ENCODE measurements at regions not wholly inside any gene's neighbourhood (a gene's known extent, or its start where the extent isn't known, plus 50 kb on each side); places are given as distances from the start of the nearest gene placed in this dataset.
A peak's percentile ranks its signal among the peaks of the same experiment; 100 is the strongest.

DNA sequence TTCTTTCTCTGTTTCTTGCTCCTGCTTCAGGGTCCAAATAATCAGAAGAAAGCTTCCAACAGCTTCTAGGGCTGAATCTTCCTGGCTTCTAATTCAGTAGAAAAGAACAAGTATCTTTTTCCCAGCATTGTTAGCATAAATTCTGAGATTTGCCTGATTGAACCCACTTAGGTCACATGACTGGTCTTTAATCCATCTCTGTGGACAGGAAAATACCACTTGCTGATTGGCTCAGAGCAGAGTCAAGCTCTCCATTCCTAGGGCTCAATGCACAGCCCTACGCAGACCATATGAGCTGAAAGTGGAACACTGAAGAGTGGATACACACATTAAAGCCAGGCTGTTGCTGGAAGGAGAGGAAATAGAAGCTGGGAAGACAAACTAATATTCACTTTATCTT lies 99.6 kb upstream of the RPL34 start:
- DNase-seq: no peak

DNA sequence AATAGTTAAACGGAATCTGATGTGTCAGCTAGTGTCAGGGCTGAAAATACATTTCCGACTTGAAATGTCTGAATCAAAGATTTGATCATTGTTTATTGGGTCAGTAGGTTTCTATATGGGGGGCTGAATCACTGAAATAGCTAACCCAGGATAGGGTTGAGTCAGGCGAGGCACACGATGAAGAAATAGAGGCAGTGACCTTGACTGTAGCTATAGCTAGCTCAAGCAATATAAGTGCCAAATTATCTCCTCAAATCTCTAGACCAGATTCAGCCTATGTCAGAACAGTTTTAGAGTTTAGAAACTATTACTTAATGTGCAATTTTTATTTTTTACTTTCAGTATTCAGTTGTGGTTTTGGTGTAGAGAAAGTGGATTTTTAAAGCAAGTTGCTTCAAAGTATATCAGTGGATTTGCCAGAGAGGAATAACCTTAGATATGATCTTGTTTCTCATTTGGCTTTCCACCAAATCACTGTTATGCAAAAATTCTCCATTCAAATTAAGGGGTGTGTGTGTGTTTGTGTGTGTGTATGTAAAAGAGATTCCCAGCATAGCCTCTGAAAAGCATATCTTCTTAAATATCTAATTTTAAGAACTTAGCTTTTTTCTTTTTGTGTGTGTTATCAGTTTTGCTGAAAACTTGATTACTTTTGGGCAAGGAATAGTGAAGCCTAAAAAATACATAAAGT lies 100.3 kb upstream of the RPL34 start:
- no peak for DNase-seq

- DNase-seq: no peak
Observed at GRCh38 chr4:108519208-108519833, 101.1 kb upstream of the RPL34 start.

GRCh38 chr4:108512615-108513505 lies 107.5 kb upstream of the RPL34 start:
- DNase-seq: peak; percentile 40

DNA sequence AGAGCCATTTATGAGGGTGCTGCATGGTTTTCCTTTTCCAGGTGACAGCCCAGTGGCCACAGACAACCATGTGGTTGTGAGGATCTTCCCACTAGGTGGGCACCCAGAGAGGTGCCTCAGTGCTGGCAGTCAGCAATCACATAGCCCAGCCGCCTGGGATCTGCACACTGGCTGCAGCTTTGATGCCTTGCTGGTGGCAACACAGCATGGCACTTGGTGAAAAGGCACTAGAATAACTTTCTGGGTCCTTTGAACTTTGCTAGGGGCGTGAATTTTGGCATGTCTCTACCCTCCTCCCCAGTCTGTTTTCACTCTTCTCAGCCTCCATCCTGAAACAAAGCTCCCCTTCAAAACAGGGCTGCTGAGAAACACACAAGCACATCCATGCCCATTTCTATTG lies 108.8 kb upstream of the RPL34 start:
- no peak for DNase-seq

DNA sequence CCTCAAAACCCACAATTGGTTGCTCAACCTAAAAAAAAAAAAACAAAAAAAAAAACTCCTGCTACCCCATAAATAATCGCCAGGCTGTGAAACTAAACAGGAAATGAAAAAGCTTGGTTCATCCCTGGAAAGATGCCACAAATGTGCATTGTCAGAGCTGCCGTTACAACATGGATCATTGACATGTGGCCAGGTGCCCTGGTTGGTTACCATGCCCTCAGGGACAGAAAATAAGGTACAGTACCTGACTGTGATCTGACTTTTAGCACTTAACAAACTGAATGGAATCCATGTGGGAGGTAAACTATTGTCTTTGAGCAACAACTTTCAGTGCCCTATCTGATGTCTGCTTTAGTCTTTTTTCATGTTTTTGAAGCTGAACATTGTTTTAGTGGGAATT lies 118.0 kb upstream of the RPL34 start:
- DNase-seq: no peak

DNA sequence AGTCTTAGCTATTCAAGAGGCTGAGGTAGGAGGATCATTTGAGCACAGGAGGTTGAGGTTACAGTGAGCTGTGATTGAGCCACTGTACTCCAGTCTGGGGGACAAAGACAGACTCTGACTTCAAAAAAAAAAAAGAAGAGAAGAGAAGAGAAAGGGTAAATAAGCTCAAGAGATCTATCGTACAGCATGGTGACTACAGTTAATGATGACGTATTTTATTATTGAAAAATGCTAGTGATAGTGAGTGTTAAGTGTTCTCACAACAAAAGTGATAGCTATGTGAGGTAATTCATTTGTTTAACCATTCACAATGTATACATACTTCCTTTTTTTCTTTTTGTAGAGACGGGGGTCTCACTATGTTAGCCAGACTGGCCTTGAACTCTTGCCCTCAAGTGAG lies 121.5 kb upstream of the RPL34 start:
- no peak for DNase-seq

GRCh38 chr4:108493596-108493931 lies 126.8 kb upstream of the RPL34 start:
- DNase-seq: no peak

DNA sequence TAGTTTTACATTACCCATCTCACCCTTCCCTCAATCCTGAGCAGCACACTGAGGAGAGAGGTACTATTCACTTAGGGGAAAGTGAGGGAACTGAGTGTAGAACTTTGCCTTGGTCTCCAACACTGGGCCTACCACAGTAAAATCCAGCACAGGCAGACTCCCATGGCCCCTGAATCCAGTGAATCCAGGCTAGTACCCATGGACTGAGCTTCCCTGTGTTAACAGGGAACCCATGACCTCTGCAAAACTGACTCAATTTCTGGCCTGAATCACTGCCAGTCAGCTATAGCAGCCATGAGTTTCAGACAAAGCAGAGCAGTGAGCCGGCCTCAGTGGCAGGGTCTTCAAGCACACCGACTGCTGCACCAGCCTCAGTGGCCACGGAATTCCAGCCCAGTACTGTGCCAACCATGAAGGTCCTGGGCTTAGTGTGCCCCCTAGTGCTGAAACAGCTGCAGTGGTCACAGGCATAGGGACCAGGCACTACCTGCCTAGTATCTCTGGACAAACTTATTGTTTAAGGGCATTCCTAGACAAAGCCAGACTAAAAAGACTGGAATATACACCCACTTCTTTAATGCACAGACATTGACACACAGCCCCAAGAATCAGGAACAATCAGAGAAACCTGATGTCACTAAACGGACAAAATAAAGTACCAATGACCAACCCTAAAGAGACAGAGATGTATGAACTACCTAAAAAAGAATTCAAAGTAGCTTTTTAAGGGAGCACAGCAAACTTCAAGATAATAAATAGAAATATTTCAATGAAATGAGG lies 127.4 kb upstream of the RPL34 start:
- no peak for DNase-seq

DNA sequence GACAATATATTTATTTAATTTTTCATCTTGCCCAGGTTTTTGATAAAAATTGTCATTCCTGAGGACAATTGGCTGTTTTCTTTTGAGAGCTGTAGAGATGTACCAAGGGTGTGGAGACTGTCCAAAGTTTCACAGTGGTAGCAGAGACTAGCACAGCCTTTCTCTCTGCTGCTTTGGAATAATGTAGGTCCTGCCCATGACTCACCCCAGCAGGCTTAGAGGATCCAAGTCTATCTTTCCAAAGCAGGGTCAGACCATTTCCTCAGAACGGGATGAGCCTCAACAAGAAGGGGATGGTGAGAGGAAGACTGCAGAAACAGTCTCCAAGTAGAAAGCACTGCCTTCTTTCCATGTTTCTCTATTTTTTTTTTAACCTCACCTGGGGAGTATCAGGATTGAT lies 131.5 kb upstream of the RPL34 start:
- DNase-seq: no peak

GRCh38 chr4:108486046-108486445 lies 134.3 kb upstream of the RPL34 start:
- no peak for DNase-seq

- DNase-seq: no peak
Observed at GRCh38 chr4:108484187-108484586, 136.2 kb upstream of the RPL34 start.

- no peak for DNase-seq
Observed at GRCh38 chr4:108483650-108484049, 136.7 kb upstream of the RPL34 start.

DNA sequence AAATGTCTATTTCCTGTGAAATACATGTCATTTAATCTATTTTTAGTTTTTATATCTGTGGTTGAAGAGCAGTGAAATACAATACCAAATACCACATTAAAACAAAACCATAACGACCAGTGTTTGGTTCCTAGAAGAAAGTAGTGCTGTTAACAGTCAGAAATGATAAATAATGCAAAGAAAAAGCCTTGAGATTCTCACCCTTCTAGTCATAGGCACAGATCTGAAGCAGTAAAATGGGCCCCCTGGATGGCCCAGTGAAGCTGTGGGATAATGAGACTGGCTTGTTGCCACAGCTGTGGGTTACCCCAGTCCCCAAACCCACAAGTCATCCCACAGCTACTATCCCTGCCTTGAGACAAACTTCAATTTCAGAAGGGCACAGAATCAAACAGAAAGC lies 137.3 kb upstream of the RPL34 start:
- DNase-seq: no peak

- no peak for DNase-seq
Observed at GRCh38 chr4:108480881-108481280, 139.5 kb upstream of the RPL34 start.

GRCh38 chr4:108477527-108478108 lies 142.8 kb upstream of the RPL34 start:
- no peak for DNase-seq

DNA sequence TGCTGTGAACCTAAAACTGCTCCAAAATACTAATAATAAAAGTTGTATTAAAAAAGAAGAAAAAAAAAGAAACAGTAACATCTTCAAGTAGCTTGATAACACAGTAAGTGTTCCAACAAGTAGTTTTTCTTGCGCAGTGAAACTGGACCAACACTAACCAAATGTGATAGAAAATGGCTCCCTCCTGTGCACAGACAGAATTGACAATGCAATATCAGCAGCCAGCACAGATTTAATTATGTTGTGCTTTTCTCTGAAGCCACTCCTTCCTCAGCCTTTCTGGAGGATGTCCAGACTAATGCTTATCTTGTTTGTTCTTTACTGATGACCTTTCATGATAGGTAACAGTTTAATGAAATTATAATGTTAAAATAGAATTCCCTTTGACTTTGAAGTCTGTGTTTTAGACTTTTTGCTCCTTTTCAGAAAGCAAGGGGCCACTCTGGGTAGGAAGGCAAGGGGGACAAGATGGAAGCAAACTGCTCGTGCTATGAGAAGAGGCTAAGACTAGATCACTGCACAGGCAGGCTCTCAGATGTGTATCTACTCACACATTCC lies 147.1 kb upstream of the RPL34 start:
- no peak for DNase-seq

DNA sequence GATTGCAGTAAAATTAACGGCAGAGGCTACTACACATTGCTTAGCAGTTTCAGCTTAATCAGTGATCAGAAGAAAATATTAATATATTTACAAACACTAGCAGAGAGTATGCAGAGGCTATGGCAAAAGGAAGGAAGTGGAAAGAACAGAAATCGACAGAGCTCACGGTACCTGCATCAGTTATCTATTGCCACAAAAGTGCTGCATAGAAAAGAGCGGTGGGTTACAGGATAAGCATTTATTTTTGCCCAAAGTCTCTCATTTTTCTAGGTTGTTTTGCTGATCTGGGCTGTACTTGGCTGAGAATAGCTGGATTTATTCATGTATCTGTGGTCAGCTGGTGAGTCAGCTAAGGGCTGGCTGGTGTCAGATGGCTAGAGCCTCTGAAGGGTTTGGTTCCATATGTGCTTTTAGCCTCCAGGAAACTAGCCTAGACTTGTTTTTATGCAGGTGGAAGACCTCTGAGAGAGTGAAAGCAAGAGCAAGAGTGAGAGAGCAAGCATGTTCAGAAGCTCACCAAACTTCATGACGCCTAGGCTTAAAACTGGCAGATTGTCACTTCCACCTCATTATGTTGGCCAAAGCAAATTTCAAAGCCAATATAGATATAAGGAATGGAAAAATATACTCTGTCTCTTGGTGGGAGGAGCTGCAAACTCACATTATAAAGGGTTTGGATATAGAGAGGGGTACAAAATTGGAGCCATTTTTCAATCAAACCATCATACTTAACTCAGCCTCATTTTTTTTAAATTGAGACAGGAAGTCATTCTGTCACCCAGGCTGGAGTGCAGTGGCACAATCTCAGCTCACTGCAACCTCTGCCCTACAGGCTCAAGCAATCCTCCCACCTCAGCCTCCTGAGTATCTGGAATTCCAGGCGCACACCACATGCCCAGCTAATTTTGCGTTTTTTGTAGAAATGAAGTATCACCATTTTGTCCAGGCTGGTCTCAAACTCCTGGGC lies 153.2 kb upstream of the RPL34 start:
- no peak for DNase-seq

DNA sequence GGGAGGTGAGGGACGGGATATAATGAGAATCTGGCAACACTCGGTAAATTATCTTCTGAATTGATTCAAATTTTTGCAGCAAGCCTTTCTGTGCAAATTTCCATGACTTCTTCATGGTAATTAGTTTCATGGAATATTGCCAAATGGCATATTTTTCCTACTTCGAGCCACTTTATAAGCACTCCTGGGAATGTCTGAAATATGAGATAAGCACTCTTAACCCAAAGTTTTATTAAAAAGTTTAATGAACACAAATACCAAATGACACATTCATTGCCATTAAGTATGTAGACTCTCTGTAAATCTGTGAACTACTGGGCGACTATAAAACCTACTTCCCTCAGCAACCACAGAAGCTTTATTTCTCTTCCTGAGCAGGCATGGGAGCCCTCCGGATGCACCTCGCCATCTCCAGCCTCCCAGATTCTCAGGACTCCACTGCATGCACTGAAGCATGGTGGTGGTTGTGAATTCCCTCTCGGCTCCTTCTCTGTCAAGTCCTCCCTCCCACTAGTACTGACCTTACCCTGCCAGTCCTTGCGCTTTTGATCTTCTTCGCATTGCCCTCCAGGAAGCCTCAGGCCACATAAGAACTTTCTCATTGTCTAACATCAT lies 154.4 kb upstream of the RPL34 start:
- no peak for DNase-seq

DNA sequence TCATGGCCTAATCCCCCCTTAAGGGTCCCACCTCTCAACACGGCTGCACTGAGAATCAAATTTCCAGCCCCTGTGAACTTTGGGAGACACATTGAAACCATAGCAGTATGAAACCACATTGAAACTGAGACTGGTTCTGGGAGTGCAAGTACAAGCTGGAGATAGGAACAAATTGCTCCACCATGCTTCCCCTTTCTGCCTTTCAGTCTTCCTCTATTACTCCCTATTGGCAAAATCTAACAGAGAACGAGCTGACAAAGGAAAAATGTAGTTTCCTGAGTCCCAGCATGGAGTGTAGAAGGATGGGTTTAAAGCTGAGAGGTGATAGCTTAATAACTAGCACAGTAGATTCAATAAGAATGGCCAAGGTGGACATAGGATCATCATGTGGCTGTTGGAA lies 161.7 kb upstream of the RPL34 start:
- no peak for DNase-seq

- no peak for DNase-seq
Observed at GRCh38 chr4:108454227-108454626, 166.1 kb upstream of the RPL34 start.

Data from NCI-H146 (cell line).